ENCODE measurements at regions not wholly inside any gene's neighbourhood (a gene's known extent, or its start where the extent isn't known, plus 50 kb on each side); places are given as distances from the start of the nearest gene placed in this dataset.
"Not testable (repeated sequence)": the region's sequence is repeated elsewhere in the genome, so short reads cannot be mapped to it uniquely, and the experiment has no call there.

GRCh38 chr2:160576054-160576499 is 82.5 kb upstream of the RBMS1 start:
- no peaks in the 10 kb centered on the region for H3K36me3 ChIP-seq
- no peak for DNase-seq
- H3K4me1 ChIP-seq, result peaks cover 0 to 9% (median 4%) of the 10 kb centered on the region in 4 donors
- peaks cover 0 to 4% (median 1%) of the 10 kb centered on the region in 4 donors for H3K9me3 ChIP-seq
- H3K27ac ChIP-seq, result peak overlapping the region in 1 of 4 donors; percentile 8
- H3K4me3 ChIP-seq, result no peak overlapping the region
- TF ChIP-seq EP300 (IDR thresholded peaks at IDR 0.05) (no peak), POLR2A (IDR thresholded peaks at IDR 0.05) (no peak), POLR2AphosphoS5 (IDR thresholded peaks at IDR 0.05) (no peak)
- TF ChIP-seq, protein P1, sequence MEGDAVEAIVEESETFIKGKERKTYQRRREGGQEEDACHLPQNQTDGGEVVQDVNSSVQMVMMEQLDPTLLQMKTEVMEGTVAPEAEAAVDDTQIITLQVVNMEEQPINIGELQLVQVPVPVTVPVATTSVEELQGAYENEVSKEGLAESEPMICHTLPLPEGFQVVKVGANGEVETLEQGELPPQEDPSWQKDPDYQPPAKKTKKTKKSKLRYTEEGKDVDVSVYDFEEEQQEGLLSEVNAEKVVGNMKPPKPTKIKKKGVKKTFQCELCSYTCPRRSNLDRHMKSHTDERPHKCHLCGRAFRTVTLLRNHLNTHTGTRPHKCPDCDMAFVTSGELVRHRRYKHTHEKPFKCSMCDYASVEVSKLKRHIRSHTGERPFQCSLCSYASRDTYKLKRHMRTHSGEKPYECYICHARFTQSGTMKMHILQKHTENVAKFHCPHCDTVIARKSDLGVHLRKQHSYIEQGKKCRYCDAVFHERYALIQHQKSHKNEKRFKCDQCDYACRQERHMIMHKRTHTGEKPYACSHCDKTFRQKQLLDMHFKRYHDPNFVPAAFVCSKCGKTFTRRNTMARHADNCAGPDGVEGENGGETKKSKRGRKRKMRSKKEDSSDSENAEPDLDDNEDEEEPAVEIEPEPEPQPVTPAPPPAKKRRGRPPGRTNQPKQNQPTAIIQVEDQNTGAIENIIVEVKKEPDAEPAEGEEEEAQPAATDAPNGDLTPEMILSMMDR (IDR thresholded peaks at IDR 0.05), result no peak
- intact Hi-C loops (cut with DNase I), result no loop called here
- 8 to 36% methylated on average over 1 of the region's 1 CpG for WGBS, 2 donors
- no peaks in the 10 kb centered on the region for H3K27me3 ChIP-seq

DNA sequence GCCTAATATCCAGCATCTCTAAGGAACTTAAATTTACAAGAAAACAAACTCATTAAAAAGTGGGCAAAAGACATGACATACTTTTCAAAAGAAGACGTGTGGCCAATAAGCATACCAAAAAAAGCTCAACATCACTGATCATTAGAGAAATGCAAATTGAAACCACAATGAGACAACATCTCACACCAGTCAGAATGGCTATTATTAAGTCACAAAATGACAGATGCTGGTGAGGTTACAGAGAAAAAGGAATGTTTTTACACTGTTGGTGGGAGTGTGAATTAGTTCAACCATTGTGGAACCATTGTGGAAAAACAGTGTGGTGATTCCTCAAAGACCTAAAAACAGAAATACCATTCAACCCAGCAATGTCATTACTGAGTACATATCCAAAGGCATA is 83.5 kb upstream of the RBMS1 start:
- WGBS, 2 donors, result 68 to 71% methylated on average over 1 of the region's 1 CpG
- H3K4me1 ChIP-seq, result peaks cover 0 to 11% (median 5%) of the 10 kb centered on the region in 4 donors
- H3K36me3 ChIP-seq; DNase-seq; intact Hi-C loops (cut with DNase I); H3K27me3 ChIP-seq; H3K4me3 ChIP-seq; H3K9me3 ChIP-seq; H3K27ac ChIP-seq: not testable (repeated sequence)

GRCh38 chr2:160581035-160581434 is 87.4 kb upstream of the RBMS1 start:
- peaks cover 0 to 39% (median 30%) of the 10 kb centered on the region in 4 donors for H3K4me1 ChIP-seq
- WGBS, 2 donors, result 92 to 96% methylated on average over 3 of the region's 3 CpGs
- no peaks in the 10 kb centered on the region for H3K27me3 ChIP-seq
- no peak overlapping the region for H3K27ac ChIP-seq
- H3K9me3 ChIP-seq, result no peaks in the 10 kb centered on the region
- no peak for DNase-seq
- intact Hi-C loops (cut with DNase I), result loop anchor here (5.0 to 10.0 kb wide), 2 partner anchors 89 to 156 kb away; partner anchors contain the start of gene RBMS1
- TF ChIP-seq, protein P1 (IDR thresholded peaks at IDR 0.05), result no peak
- TF ChIP-seq POLR2A (IDR thresholded peaks at IDR 0.05) (no peak), POLR2AphosphoS5 (IDR thresholded peaks at IDR 0.05) (no peak), EP300 (IDR thresholded peaks at IDR 0.05) (no peak)
- H3K36me3 ChIP-seq, result no peaks in the 10 kb centered on the region
- H3K4me3 ChIP-seq, result no peak overlapping the region

DNA sequence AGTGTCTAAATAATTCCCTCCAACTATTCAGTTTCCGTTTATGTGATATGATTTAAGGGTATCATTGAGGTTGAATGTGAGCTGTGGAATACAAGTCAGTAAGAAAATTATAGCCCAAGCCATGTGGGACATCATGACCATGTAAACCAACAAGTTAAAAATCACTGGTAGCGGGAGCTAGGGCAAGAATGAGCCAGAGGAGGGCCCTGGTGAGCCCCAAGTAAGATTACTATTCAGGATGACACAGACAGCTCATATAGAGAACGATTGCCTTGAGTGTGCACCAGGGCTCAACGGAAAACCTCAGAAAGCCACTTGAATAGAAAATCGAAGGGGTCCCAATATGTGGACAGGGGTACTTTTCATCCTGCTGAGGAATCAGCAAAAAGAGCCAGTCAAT is 87.8 kb upstream of the RBMS1 start:
- 78 to 80% methylated on average over 5 of the region's 5 CpGs for WGBS, 2 donors
- Histone ChIP-seq H3K27ac (no peak overlapping the region), H3K27me3 (no peaks in the 10 kb centered on the region), H3K36me3 (no peaks in the 10 kb centered on the region), H3K4me3 (no peak overlapping the region), H3K9me3 (no peaks in the 10 kb centered on the region), H3K4me1 (peaks cover 0 to 35% (median 28%) of the 10 kb centered on the region in 4 donors)
- intact Hi-C loops (cut with DNase I), result loop anchor here (5.0 to 10.0 kb wide), 2 partner anchors 89 to 157 kb away; partner anchors contain the start of gene RBMS1
- no peak for DNase-seq
- no peak for TF ChIP-seq POLR2AphosphoS5 (IDR thresholded peaks at IDR 0.05)
- no peak for TF ChIP-seq POLR2A (IDR thresholded peaks at IDR 0.05)
- TF ChIP-seq EP300 (IDR thresholded peaks at IDR 0.05), result no peak
- TF ChIP-seq, protein P1 (IDR thresholded peaks at IDR 0.05), result no peak

GRCh38 chr2:160582081-160582480 is 88.5 kb upstream of the RBMS1 start:
- Histone ChIP-seq H3K4me1 (peaks cover 0 to 33% (median 27%) of the 10 kb centered on the region in 4 donors), H3K36me3 (no peaks in the 10 kb centered on the region), H3K9me3 (no peaks in the 10 kb centered on the region), H3K27me3 (no peaks in the 10 kb centered on the region), H3K27ac (peak overlapping the region; percentile 58 to 76 (median 70)), H3K4me3 (no peak overlapping the region)
- DNase-seq, result no peak
- intact Hi-C loops (cut with DNase I), result loop anchor here (5.0 to 10.0 kb wide), 2 partner anchors 90 to 157 kb away; partner anchors contain the start of gene RBMS1
- TF ChIP-seq EP300 (IDR thresholded peaks at IDR 0.05) (no peak), POLR2AphosphoS5 (IDR thresholded peaks at IDR 0.05) (no peak), POLR2A (IDR thresholded peaks at IDR 0.05) (no peak)
- TF ChIP-seq, protein P1 (IDR thresholded peaks at IDR 0.05), result no peak
- 87 to 91% methylated on average over 2 of the region's 2 CpGs for WGBS, 2 donors
